Spinal cord (tissue), 9 donors: ENCODE measurements at regions not wholly inside any gene's neighbourhood (a gene's known extent, or its start where the extent isn't known, plus 50 kb on each side); places are given as distances from the start of the nearest gene placed in this dataset.
A peak's percentile ranks its signal among the peaks of the same experiment; 100 is the strongest.
"Not testable (repeated sequence)": the region's sequence is repeated elsewhere in the genome, so short reads cannot be mapped to it uniquely, and the experiment has no call there.

Source experiments
- DNase-seq, 6 donors: peaks; one replicate each; pipeline versions ENCODE4 v3.0.0 to v3.0.0-alpha.2; 2013 to 2015; ENCODE audit warnings: low spot score in 6 of 6, low read depth in 4 of 6
- H3K27ac ChIP-seq: one replicate; pipeline ENCODE4 v1.5.1; 2013; ENCODE audit warnings: low read depth, low read length, control low read depth
- H3K27me3 ChIP-seq: one replicate; pipeline ENCODE4 v1.6.1; 2013; ENCODE audit warnings: low read length; ENCODE audit not compliant: control insufficient read depth, insufficient read depth
- H3K36me3 ChIP-seq: one replicate; pipeline ENCODE4 v1.6.1; 2013; ENCODE audit warnings: low read length; ENCODE audit not compliant: control insufficient read depth, insufficient read depth
- H3K4me1 ChIP-seq: one replicate; pipeline ENCODE4 v1.6.1; 2013; ENCODE audit warnings: low read length; ENCODE audit not compliant: control insufficient read depth, insufficient read depth
- H3K4me3 ChIP-seq: one replicate; pipeline ENCODE4 v1.5.1; 2013; ENCODE audit warnings: low read depth, low read length, control low read depth
- H3K9me3 ChIP-seq: one replicate; pipeline ENCODE4 v1.6.1; 2013; ENCODE audit warnings: low read length; ENCODE audit not compliant: control insufficient read depth, insufficient read depth
- WGBS: methylation state at CpG from one replicate; pipeline ENCODE4 v1.1.5; 2013; ENCODE audit warnings: missing lambda C conversion rate; ENCODE audit not compliant: insufficient coverage; 5-methylcytosine and 5-hydroxymethylcytosine counted together
- donor health status: healthy.

DNA sequence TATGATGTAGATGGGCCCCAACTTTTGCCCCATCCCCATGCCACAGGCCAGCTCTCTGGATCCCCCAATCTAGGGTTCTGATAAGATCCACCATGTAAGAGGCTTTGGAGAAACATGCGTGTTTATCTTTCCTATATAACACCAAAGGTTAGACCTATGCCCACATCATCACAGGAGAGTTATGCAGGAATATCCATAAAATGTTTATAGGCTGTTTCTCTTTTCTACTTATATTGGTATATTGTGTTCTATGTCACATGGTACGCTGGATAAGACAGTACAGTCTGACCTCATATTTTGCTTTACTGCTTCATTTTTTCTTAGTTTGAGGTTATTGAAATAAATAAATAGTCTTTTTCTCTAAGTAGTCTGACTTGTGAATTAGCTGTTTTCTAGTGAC, 1013.9 kb upstream of the GYPC start:
- no peaks in the 10 kb centered on the region for H3K4me1 ChIP-seq
- H3K27me3 ChIP-seq: no peaks in the 10 kb centered on the region
- no peaks in the 10 kb centered on the region for H3K36me3 ChIP-seq
- no peak overlapping the region for H3K27ac ChIP-seq
- no CpG with 5 or more reads among the region's 2 CpGs for WGBS
- no peak for DNase-seq
- no peaks in the 10 kb centered on the region for H3K9me3 ChIP-seq
- H3K4me3 ChIP-seq: no peak overlapping the region

DNA sequence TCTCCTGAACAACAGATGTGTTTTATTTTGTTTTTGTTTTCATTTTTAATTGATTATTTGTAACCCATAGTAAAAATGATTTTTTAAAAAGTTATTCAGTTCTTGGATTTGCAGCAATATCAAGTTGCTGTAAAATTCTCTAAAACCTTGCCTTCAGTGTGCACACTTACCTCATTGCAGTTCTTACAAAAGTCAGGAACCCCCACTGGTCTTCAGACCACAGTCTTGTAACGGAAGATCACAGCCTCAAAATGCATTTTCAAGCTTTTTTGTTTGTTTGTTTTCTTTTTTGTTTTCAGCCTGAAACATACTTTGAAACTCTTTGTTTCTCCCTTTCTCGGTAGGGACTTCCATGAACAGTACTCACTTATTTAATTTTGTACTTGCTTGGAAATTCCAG, 1012.8 kb upstream of the GYPC start:
- 80% methylated on average over 1 of the region's 2 CpGs for WGBS
- no peaks in the 10 kb centered on the region for H3K27me3 ChIP-seq
- H3K27ac ChIP-seq: no peak overlapping the region

DNA sequence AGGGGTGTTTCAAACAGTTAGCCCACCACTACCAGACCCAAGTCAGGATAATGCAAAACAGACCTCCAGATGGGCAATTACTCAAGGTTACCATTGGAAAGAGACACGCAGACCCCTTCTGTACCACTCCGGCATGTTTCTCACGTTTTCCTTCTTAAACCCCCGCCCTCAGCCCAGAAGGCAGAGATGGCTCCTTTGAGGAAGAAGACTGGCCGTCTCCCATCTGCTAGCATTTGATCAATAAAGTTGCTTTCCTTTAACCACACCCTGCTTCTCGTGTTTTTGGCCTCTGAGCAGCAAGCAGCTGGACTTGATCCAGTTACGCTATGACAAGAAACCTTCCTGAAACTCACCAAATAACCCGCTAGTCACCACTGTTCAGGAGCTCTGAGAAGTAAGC, 1012.4 kb upstream of the GYPC start:
- no peak for DNase-seq
- Histone ChIP-seq H3K4me3 (no peak overlapping the region), H3K27me3 (no peaks in the 10 kb centered on the region), H3K4me1 (no peaks in the 10 kb centered on the region), H3K9me3 (no peaks in the 10 kb centered on the region), H3K27ac (no peak overlapping the region), H3K36me3 (no peaks in the 10 kb centered on the region)
- 84% methylated on average over 5 of the region's 8 CpGs for WGBS

More for the DNA sequence above, 1012.8 kb upstream of the GYPC start:
- no peaks in the 10 kb centered on the region for H3K9me3 ChIP-seq
- DNase-seq: no peak
- H3K4me3 ChIP-seq: no peak overlapping the region
- H3K36me3 ChIP-seq: no peaks in the 10 kb centered on the region
- no peaks in the 10 kb centered on the region for H3K4me1 ChIP-seq

DNA sequence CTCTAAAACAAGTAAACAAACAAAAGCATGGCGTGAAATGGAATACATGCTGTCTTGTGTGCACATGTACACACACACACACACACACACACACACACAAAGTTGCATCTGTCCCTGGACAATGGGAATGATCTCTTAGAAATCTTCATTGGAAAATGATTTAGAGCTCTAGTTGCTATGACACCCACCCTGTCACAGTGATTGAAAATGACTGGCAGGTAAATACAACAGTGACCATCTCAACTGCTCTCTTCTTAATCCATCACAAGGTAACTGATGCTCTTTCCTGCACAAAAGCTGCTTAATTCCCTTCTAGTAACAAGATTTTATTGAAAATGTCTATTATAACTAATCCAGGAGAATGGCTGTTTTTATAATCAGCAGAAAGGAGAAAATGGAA, 1011.7 kb upstream of the GYPC start:
- DNase-seq: no peak
- H3K9me3 ChIP-seq: no peaks in the 10 kb centered on the region
- H3K4me1 ChIP-seq: no peaks in the 10 kb centered on the region
- WGBS: no CpG with 5 or more reads among the region's 1 CpG
- no peak overlapping the region for H3K27ac ChIP-seq
- H3K4me3 ChIP-seq: no peak overlapping the region
- H3K36me3 ChIP-seq: no peaks in the 10 kb centered on the region
- H3K27me3 ChIP-seq: no peaks in the 10 kb centered on the region

DNA sequence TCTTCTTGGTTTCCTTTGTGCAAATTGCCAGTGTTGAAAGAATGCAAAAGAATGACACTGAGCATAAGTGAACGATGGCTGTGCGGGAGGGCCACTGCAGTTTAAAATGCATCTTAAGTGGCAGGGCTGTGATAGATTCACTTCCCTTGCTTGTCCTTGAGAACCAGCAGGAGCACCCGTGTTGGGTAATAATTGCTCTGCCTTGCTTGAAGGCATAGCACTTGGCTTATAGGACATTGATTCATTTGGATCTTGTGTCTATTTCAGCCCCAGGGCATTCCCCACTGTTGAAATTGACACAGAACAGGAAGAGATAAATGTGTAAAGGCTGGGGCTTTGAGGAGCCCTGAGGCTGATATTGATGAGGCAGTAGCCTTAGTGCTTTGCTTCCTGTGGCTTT, 1003.7 kb upstream of the GYPC start:
- Histone ChIP-seq H3K9me3 (no peaks in the 10 kb centered on the region), H3K4me1 (no peaks in the 10 kb centered on the region), H3K36me3 (no peaks in the 10 kb centered on the region), H3K4me3 (no peak overlapping the region), H3K27ac (no peak overlapping the region), H3K27me3 (no peaks in the 10 kb centered on the region)
- peak in 1 of 6 donors; percentile 72 for DNase-seq
- 61% methylated on average over 3 of the region's 3 CpGs for WGBS

DNA sequence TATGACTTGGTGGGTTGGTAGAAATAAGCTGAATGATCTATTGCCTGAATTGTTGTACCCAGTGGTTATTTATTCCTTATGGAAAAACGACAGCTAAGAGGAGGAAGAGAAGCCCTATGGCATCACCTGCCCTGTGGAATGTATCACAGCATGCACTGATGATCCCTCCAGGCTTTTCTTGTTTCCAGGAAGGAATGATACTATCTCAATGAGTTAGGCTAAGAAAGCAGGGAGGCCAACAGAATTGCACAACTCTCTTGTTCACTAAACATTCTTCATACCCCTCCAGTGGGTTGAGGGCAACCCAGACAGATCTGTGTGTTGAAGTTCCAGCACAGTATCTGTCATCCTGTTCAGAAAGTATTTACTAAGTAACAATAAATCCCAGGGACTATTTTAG, 1001.7 kb upstream of the GYPC start:
- H3K4me1 ChIP-seq: no peaks in the 10 kb centered on the region
- H3K9me3 ChIP-seq: no peaks in the 10 kb centered on the region
- WGBS: no CpG with 5 or more reads among the region's 1 CpG
- no peak overlapping the region for H3K27ac ChIP-seq
- no peak overlapping the region for H3K4me3 ChIP-seq
- no peak for DNase-seq
- no peaks in the 10 kb centered on the region for H3K36me3 ChIP-seq
- H3K27me3 ChIP-seq: no peaks in the 10 kb centered on the region

DNA sequence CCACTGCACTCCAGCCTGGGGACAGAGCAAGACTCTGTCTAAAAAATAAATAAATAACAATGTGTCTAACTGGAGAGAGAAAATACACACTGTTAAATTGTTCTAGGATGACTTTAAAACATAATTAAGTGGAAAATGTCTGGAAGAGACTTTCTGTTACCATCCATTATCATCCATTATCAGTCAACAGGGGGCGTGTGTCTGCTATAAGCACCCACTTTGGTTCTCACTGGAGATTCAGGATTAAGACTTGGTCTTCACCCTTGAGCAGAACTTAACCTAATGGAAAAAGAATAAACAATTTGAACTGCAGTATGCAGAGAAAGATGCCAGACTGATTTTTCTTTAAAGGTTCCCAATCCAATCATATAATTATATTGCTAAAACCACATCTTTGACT, 999.8 kb upstream of the GYPC start:
- Histone ChIP-seq H3K27ac (no peak overlapping the region), H3K9me3 (no peaks in the 10 kb centered on the region), H3K36me3 (no peaks in the 10 kb centered on the region), H3K27me3 (no peaks in the 10 kb centered on the region), H3K4me3 (no peak overlapping the region), H3K4me1 (no peaks in the 10 kb centered on the region)
- WGBS: no CpG with 5 or more reads among the region's 1 CpG
- no peak for DNase-seq

DNA sequence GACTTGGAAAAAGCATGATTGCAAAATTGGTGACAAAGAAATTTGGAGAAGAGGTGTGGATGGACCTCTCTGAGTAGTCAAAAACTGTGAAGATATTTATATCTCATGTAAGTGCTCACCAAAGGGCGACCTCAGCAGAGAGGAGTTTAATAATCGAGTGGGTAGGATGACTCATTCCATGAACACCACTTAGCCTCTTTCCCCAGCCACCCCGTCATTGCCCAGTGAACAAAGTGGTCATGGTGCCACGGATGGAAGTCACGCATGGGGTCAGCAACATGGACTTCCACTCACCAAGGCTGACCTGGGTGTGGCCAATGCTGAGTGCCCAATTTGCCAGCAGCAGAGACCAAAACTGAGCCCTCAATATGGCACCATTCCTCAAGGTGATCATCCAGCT, 997.4 kb upstream of the GYPC start:
- Histone ChIP-seq H3K36me3 (no peaks in the 10 kb centered on the region), H3K4me1 (no peaks in the 10 kb centered on the region), H3K27ac (no peak overlapping the region), H3K9me3 (no peaks in the 10 kb centered on the region), H3K27me3 (no peaks in the 10 kb centered on the region), H3K4me3 (no peak overlapping the region)
- DNase-seq: no peak
- 85% methylated on average over 3 of the region's 5 CpGs for WGBS

DNA sequence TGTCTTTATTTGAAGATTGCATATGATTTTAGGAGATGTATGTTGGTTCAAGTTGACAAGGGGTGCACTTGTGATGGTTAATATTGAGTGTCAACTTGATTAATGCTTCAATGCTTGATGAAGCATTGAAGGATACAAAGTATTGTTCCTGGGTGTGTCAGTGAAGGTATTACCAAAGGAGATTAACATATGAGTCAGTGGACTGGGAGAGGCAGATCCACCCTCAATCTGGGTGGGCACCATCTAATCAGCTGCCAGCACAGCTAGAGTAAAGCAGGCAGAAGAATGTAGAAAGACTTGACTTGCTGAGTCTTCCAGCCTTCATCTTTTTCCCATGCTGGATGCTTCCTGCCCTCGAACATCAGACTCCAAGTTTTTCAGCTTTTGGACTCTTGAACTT, 995.6 kb upstream of the GYPC start:
- not testable (repeated sequence) for H3K9me3 ChIP-seq, H3K4me1 ChIP-seq, H3K27ac ChIP-seq, H3K4me3 ChIP-seq, H3K36me3 ChIP-seq, H3K27me3 ChIP-seq, DNase-seq
- 93% methylated on average over 1 of the region's 1 CpG for WGBS

DNA sequence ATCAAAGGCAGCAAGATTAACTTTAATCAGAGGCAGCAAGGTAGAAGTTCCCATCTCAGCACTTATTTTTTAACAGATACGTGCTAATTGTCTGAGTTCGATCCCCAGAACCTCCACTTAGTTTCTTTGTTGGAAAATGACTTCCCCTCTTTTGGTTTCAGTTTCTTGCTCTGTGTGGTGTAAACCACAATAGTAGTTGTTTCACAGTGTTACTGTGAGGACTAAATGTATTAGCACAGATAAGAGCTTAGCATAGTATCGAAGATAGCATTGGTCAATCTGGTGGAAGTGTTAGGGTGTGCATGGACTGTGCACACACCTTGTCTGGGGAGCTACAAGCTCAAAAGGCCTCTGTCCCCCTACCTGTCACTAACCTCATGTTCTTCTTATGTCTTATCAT, 988.3 kb upstream of the GYPC start:
- H3K36me3 ChIP-seq: no peaks in the 10 kb centered on the region
- H3K4me3 ChIP-seq: no peak overlapping the region
- H3K9me3 ChIP-seq: no peaks in the 10 kb centered on the region
- H3K4me1 ChIP-seq: no peaks in the 10 kb centered on the region
- no CpG with 5 or more reads among the region's 3 CpGs for WGBS
- DNase-seq: peak in 1 of 6 donors; percentile 0
- no peaks in the 10 kb centered on the region for H3K27me3 ChIP-seq
- H3K27ac ChIP-seq: no peak overlapping the region
